Left colon (tissue), 2 donors: ENCODE measurements at regions not wholly inside any gene's neighbourhood (a gene's known extent, or its start where the extent isn't known, plus 50 kb on each side); places are given as distances from the start of the nearest gene placed in this dataset.

Experiments
- ATAC-seq: fragments of 200-7000 bp; cut with Tn5 transposase; one replicate; pipeline ENCODE4 v1.9.1; 2020; ENCODE audit warnings: mild to moderate bottlenecking, moderate library complexity
- DNase-seq, 2 donors: peaks; one replicate each; pipeline ENCODE4 v3.0.0-alpha.2; 2020
- intact Hi-C, 2 donors: fragments of 100-400 bp; cut with DNase I in 1 of 2; cut with micrococcal nuclease in 1 of 2; formaldehyde crosslinking; loops; one replicate each; pipeline versions ENCODE4 v1.11.2 to v1.14.0; 2022; cut with DNase I, micrococcal nuclease
- donor health status: DM: no; HTN: no; CAD: no.
- donor health status: DM: yes; HTN: yes; CAD: no.

- no peak for ATAC-seq
- no peak for DNase-seq
- intact Hi-C loops = no loop called here
Observed at GRCh38 chr18:2410688-2411087, 160.6 kb downstream of the METTL4 start.

- ATAC-seq (no peak), DNase-seq (no peak)
- intact Hi-C loops = no loop called here
Observed at GRCh38 chr18:2411381-2411960, 159.8 kb downstream of the METTL4 start.

GRCh38 chr18:2412281-2412680 is 159.0 kb downstream of the METTL4 start:
- intact Hi-C loops = no loop called here
- ATAC-seq = no peak
- DNase-seq = no peak

GRCh38 chr18:2412996-2413751 is 158.1 kb downstream of the METTL4 start:
- intact Hi-C loops = no loop called here
- ATAC-seq (no peak), DNase-seq (no peak)

- intact Hi-C loops = no loop called here
- no peak for DNase-seq
- ATAC-seq = no peak
Observed at GRCh38 chr18:2414235-2414634, 157.1 kb downstream of the METTL4 start.

GRCh38 chr18:2415656-2416055 is 155.6 kb downstream of the METTL4 start:
- ATAC-seq = no peak
- intact Hi-C loops = no loop called here
- DNase-seq = no peak

- ATAC-seq = no peak
- intact Hi-C loops = no loop called here
- no peak for DNase-seq
Observed at GRCh38 chr18:2417861-2418610, 153.3 kb downstream of the METTL4 start.

GRCh38 chr18:2420367-2420766 is 150.9 kb downstream of the METTL4 start:
- intact Hi-C loops = no loop called here
- DNase-seq (no peak), ATAC-seq (no peak)

GRCh38 chr18:2423761-2424160 is 147.5 kb downstream of the METTL4 start:
- DNase-seq = no peak
- intact Hi-C loops = no loop called here
- no peak for ATAC-seq

- intact Hi-C loops = no loop called here
- no peak for ATAC-seq
- no peak for DNase-seq
Observed at GRCh38 chr18:2424420-2424819, 146.9 kb downstream of the METTL4 start.

- ATAC-seq = no peak
Observed at GRCh38 chr18:2425426-2426317, 145.6 kb downstream of the METTL4 start.

GRCh38 chr18:2430191-2430590 is 141.1 kb downstream of the METTL4 start:
- intact Hi-C loops = no loop called here
- DNase-seq = no peak
- ATAC-seq = no peak

More at GRCh38 chr18:2425426-2426317, 145.6 kb downstream of the METTL4 start:
- intact Hi-C loops = no loop called here
- DNase-seq = no peak

- ATAC-seq (no peak), DNase-seq (no peak)
- intact Hi-C loops = no loop called here
Observed at GRCh38 chr18:2431806-2432205, 139.5 kb downstream of the METTL4 start.

GRCh38 chr18:2433366-2433765 is 137.9 kb downstream of the METTL4 start:
- intact Hi-C loops = no loop called here
- DNase-seq (no peak), ATAC-seq (no peak)

GRCh38 chr18:2441544-2441943 is 129.8 kb downstream of the METTL4 start:
- intact Hi-C loops = no loop called here
- no peak for DNase-seq
- ATAC-seq = no peak

- intact Hi-C loops = no loop called here
- ATAC-seq (no peak), DNase-seq (no peak)
Observed at GRCh38 chr18:2442006-2442405, 129.3 kb downstream of the METTL4 start.

- no peak for ATAC-seq
- intact Hi-C loops = no loop called here
Observed at GRCh38 chr18:2442726-2443275, 128.5 kb downstream of the METTL4 start.

GRCh38 chr18:2444201-2444875 is 127.0 kb downstream of the METTL4 start:
- intact Hi-C loops = no loop called here
- ATAC-seq = no peak
- no peak for DNase-seq

More at GRCh38 chr18:2442726-2443275, 128.5 kb downstream of the METTL4 start:
- no peak for DNase-seq
